Activated effector memory CD4-positive, alpha-beta T cell treated with Interleukin-2 at 50 U/mL for 16 hours (primary cell): ENCODE measurements at regions not wholly inside any gene's neighbourhood (a gene's known extent, or its start where the extent isn't known, plus 50 kb on each side); places are given as distances from the start of the nearest gene placed in this dataset.

Experiments
- DNase-seq: peaks from one replicate; pipeline ENCODE4 v3.0.0-alpha.2; 2020

DNA sequence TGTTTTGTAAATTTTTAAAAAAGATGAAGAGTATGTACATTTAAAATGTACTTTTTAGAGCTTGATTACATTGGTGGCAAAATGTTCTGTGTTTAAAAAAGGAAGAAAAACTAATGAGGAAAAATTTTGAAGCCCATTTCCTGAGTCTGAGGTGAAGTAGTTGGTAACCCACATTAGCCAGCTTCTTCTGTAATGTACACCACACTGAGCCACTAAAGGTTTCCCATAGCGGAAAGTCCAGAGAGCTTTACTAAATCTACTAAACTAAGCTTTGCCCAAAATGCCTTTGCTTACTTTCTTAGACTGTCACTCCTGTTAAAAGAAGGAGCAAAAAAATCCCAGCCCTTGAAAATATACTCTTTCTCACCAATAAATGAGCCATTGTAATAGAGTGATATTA, 804.8 kb upstream of the ZEB2 start:
- DNase-seq, result no peak

DNA sequence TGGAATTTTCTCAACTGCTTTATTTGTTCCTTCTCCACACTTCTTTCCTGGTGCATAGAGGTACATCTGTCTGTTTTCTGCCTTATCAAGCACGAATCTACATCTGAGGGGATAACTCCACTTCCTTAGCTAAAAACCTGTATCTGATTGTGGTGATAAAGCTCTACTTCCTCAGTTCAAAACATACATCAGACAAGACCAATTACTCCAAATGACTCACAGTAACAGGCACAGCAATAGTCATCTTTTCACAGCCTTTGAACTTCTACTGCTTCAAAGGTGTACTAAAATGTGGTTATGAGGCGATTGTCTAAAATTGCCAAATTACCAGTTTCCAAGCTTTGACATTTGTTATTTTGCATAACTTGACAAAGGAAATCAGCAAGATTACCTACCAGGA, 803.6 kb upstream of the ZEB2 start:
- DNase-seq, result no peak

DNA sequence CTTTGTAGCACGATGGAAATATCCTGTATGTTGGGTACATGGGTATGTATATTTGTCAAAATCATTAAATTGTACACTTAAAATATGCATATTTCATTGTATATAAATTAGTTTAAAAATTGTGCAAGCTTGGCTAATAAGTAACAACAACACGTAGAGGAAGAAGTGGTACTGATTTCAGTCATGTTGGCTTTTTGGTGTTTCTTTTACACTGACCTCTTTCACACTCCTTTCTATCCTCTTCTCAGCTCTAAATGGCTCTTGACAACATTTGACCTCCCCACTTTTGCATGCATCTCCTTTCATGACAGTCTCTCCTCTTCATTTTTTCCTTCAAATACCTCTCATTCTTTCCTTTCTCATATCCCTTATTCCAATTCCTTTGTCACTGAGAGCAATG, 801.4 kb upstream of the ZEB2 start:
- DNase-seq, result no peak

DNA sequence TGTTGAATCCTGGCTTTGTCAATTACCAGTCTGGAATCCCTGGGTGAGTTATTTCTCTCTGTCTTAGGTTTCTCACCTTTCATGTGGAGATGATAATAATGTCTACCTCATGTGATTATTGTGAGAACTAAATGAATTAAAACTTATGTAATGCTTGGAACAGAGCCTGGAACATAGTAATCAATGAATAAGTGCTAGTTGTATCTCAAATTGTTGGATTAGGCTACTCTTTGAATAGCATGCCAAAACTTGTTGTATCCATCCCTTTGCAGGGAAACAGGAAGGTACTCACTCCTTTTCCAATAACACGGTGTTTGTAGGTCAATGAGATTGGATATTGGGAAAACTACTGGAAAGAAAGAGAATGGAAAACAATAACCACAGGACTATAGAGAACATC, 796.6 kb upstream of the ZEB2 start:
- DNase-seq, result no peak

DNA sequence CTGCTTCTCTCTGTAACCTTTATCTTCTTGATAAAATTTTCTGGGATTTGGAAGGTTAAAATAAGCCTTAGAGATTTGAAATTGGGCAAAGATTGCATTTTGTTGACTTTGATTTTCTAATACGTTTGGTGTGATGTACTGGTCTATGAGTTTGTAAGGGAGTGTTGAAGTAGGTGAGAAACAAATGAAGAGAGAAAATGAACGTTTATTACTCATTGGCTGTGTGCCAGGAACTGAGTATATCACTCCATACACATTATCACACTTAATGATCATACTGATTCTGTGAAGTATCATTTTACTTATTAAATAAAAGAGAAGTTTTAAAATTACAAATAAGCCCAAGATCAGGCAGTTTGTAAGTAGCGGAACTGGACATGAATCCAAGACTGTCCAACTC, 795.1 kb upstream of the ZEB2 start:
- no peak for DNase-seq

DNA sequence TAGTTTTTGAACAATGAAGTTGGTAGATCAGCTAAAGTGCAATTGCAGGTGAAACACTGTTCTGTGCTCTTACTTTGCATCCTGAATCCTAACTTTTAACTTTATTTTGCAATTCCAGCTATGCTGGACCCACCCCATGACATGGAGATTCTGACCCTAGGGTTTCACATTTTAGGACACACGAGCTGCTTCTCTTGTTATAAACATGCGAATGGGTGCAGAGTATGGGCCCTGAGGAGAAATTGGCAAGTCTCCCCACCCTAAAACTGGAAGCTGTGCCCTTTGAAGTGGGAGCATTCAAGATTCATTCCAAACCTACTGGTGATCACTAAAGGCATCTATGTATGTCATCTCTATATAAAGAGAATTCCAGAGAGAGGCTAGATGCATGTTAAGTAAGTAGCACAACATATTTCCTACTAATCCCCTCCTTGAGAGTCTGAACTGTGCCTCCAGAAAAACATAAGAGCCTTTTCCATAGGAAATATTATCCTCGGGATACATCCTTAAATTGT, 794.3 kb upstream of the ZEB2 start:
- DNase-seq, result no peak

DNA sequence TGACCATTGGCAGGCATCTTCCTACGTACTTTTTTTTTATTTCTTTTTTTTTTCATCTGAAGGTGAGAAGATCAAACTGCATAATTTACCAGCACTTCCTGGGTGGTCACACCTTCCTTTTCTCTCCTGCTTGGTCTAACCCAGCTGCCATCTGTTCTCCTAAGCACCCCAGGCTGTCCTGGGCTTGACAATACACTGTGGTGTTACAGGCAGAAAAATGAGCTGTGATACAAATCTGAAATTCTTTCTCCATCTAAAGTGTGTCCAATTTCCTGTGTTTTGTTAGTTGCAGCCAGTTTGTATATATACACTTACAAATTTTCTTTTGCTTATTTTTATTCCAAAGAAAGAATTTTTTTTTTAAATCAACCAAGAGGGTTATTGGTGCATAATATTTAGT, 786.0 kb upstream of the ZEB2 start:
- DNase-seq, result no peak

DNA sequence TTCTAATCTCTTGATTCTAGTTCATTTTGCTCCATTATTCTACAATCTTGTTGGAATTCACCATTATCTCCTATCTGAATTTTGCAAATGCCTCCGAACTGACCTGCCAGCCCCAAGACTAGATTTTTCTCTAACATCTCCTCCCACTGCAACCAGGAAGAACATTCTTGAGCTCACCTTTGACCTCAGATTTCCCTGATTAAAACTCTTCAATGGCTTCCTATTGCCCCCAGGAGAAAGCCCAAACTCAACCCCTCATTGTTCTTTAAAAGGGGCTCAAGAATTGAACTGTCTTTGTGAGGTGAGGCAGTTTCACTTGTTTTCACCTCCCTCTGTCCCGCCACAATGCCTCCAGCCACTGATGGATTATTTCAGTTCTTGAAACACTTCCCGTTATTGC, 784.6 kb upstream of the ZEB2 start:
- no peak for DNase-seq

DNA sequence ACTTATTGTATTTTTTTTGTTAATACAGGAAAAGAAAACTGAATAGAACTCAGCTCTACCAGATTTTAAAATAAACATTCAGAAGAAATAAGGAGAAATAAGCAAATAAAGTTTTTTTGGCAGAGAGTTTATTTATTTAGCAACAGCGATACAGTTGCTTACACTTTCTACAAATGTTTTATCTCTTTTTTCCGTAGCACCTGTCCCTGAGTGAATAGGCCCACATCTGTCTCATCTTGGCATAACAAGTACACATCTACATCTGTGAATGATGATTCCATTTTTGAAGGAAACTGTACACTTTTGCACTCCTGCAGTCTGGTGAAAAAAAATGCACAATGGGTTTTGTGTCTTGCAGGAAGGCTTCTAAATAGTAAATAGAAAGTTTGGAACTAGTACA, 783.6 kb upstream of the ZEB2 start:
- no peak for DNase-seq

DNA sequence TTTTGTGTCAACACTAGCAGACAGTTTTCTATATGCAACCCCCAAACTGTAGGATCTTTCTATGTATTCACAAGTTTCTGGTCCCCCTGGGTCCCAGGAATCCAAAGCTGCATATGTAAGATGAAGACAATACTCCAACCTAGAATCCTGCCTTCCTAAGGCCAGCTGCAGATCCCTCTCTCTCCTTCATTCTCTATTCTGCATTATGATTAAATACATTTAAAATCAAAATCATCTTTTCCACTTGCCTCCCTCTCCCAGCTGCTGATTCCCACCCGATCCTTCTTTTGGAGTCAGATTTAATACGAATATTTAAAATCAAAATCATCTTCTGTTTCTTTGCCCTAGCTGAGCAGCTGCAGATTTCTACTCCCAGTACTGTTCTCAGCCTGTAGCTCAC, 783.0 kb upstream of the ZEB2 start:
- no peak for DNase-seq

DNA sequence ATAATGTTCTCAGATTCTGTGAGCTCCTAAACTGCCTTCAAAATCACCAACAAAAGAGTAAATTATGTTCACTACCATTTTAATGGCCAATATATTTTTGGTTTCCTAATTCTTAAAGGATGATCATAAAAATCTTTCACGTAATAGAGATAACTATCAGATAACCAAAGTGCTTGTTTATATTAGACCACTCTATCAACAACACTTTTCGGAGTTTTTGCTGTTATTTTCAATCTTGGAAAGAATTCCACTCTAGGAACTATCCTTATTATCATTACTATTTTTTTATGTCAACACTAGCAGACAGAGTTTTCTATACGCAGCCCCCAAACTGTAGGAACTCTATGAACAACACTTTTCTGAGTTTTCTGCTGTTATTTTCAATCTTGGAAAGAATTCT, 782.5 kb upstream of the ZEB2 start:
- DNase-seq, result no peak

DNA sequence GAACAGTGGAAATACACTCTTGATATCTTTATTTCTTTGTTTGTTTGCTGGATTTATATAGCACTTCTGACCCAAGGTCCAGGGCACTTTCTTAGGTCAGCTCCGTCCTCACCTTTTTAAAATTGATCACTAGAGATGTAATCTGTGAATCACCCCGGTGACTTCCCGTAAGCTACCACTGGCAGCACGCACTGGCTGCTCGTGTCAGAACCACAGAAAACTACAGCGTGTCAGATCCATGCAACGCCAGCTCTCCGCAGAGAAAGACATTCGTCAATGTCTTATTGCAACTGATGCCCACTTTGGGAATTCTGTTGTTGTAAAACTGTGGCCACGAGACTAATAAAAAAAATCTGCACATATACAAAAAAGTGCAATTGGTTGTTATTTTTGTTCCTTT, 779.4 kb upstream of the ZEB2 start:
- DNase-seq, result no peak

DNA sequence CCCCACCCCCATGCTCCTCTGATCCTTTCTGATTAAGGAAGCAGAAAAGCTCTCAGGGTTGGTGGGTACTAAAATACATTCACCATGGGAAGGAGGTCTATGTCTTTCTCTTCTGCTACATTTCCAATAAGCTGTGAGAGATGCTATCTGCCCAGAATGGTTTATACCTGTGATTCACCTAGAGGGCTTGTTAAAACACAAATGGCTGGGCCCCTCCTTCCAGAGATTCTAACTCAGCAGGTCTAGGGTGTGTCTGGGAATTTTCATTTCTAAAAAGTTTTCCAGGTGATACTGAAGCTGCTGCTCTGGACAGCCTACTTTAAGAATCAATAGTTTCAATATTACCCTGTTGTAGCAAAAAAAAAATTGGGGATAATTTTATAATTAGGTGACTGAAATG, 772.2 kb upstream of the ZEB2 start:
- DNase-seq, result no peak

DNA sequence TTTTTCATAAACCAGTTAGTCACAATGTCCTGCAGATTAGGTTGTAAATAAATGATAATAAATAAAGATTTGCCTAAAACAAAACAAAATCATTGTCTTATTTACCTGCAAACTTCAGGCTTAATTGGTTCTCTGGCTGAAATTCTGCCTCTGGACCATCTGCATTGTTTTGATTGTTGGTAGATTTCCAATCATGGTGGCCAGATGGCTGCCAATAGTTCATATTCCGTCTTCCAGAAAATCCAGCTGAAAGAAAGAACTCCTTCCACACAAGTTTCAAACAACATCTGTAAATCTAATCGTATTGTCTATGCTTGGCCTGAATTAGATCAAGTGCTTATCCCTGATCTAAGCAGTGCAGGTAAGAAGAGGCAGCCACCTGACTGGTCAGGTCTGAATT, 771.1 kb upstream of the ZEB2 start:
- DNase-seq, result no peak

DNA sequence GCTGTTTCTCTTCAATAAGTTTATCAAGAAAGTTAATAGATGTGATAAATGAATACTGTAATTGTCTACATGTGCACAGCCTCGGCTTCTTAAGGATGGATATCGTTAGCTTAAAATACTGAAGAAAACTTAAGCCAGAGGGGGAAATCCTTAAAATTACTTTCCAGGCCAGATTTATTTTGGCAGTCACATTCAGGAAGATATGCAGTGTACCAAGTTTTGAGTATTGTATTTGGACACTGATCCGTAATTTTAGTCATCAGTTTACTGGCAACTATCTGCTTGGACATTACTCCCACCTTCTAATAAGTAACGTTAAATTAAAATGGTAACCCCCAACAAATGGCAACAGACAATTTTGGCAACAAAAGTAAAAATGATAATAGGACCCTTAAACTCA, 770.0 kb upstream of the ZEB2 start:
- DNase-seq, result no peak

DNA sequence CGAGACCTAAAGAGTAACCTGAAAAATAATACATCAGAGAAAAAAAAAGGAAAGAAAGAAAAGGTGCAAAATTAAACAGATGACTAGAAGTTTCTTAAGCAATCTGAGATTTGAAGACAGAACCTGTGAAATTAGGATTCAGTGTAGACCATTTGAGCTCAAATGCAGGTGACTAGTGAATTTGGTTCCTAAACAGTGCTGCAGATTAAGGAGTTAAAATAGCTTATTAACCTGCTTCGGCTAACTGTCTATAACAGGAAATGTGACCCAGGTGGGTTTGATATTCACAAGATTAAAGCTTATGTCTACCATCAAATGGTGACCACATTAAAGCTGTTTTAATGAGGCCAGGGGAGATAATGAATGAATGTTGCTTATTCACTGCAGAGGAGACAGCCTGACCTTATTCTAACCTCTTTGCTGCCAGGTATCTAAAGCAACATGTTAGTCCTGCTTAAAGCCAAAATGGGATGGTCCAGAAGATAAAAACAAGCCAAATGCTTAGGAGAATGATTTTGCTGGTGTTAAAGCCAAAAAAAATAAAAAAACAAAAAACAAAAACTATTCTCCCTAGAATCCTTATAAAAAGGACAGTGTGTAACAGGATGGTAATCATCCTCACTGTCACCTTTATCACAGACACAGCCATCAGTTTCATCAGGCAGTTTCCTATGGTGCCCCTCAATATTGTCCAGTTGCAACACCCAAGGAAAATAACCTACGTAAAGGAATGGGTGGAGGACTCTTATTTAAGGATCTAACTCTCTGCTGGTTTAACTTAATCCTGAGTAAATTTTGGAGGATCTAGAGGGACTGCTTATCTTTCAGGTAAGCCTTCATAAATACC, 769.0 kb upstream of the ZEB2 start:
- no peak for DNase-seq

DNA sequence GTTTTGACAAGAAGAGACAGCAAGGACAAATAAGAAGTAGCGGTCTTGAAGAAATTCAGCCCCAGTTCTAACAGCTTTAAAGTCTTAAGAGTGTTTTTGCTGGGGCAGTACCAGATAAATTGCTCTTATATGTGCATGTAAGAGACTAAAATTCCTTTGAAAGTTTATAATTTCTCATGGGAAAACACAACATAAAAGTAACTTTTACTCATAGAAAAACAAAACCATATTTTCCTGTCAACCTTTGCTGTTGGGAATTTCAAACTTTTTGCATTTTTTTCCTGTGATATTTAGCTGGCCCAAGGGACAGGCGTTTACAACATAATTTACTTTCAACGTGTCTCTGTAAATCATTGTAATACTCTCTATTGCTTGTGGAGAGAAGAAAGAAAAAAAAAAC, 767.8 kb upstream of the ZEB2 start:
- DNase-seq, result no peak

DNA sequence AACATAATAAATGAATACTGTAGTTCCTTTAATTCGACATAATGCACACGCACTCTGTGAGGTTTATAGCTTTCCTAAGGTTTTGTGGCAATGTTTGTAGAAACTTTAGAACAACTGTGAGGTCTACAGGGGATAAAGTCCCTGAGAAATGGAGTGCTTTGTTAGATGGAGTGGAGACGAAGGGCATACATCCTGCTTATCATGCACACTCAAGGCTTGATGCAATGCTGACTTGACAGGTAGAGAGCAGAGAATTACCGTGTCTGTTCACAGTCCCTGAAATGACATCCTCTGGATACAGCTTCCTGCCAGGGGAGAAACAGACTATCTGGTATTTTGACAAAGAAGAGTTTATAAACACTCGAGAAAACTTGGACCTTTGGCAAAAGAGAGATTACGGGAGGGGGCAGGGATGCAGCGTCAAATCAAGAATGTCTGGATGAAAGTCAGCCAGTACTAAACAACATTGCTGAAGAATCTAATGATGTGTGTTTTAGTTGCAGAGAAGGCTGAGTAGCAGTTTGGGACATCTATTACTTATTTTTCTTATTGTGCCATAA, 766.9 kb upstream of the ZEB2 start:
- DNase-seq, result no peak

DNA sequence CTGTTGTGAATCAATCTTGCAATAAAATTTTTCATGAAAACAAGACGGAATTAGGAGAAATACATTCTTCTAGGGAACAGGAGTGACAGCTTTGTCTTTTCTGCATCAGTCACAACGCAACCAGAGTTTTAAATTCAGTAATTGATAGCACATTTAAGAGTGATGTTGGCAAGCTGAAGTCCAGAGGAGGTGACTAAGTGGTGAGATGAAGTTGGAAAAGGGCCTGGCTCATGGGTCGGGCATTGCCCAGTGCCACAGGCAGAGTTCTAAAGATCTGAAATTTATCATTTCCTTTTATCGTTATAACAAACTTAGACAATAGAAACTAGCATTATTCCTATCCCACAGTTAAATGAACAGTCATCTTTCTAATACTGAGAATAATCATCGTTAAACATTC, 764.6 kb upstream of the ZEB2 start:
- DNase-seq, result no peak

DNA sequence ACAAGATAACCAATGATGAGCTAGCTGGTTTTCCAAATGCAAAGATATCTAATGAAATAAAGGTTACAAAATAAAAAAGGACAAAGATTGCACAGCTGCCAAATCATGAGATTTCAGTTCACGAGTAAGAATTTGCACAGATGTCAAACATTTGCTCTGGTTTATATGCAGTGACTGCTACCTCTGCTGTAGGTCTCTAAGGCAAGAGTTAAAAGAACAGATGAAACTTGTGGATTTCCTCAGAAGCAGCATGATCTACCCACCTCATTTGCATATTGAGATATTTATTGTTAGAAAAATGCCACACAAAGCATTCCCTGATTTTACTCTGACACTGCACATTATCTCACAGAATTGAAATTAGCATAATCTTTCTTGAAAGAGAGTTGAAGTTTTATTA, 763.2 kb upstream of the ZEB2 start:
- no peak for DNase-seq

DNA sequence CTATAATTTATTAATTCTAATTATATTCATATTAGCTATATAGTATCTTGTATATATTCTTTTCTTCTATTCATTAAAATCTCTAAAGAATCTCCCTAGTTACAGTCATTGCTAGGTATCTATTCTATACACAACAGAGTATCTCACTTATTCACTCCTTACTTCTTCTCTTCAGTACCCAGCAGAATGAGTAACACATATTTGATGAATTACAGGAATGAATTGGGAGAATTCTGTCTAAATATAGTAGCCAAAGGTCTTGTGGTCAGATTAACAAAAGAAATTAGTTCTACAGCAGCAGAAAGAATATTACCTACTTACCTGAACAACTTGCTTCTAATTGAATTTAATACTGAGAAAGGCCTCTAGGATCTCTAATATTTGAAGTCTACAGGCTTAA, 758.0 kb upstream of the ZEB2 start:
- no peak for DNase-seq

DNA sequence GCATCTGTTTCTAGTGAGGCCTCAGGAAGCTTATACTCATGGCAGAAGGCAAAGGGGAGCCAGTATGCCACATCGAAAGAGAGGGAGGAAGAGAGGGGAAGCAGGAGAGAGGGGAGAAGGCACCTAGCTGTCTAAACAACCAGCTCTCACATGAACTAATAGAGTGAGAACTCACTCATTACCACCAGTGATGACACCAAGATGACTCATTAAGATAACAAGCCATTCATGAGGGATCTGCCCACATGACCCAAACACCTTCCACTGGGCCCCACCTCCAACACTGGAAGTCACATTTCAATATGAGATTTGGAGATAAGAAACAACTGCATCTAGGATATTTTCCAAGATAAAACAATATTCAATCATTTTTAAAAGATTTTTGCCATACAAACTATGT, 753.9 kb upstream of the ZEB2 start:
- no peak for DNase-seq

DNA sequence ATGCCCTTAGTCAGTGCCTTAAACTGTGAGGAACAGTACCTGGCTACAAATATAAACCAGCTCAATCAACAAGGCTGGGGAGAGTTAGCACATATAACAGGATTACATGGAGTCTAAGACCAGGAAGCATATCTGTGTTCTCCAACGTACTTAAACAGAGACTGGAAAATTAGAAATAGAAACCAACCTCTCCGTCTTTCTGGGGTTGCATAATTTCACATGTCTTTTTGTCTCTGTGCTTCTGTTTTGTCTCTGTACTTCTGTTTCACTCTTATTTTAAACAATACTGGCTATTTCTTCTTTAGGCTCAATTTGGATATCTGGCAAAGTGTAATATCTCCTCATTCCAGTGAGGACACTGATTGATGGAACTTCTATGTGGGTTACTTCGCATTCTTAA, 749.0 kb upstream of the ZEB2 start:
- no peak for DNase-seq

DNA sequence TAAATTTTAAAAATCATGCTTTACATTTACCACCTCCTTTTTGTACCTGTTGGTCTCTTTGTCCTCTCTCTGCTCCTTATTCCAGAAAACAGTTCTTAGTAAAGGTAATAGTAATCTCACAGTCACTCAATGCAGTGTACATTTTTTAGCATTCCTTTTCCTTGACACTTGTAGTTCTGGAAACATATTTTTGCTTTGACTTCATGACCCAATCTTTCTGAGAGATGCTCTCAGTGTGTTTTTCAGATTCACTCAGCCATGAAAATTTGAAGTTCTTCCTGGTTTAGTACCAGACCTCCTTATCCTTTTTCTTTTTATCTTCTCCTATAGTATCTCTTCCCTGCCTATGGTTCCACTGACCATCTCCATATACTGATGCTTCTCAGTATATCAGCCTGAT, 747.5 kb upstream of the ZEB2 start:
- DNase-seq, result no peak

DNA sequence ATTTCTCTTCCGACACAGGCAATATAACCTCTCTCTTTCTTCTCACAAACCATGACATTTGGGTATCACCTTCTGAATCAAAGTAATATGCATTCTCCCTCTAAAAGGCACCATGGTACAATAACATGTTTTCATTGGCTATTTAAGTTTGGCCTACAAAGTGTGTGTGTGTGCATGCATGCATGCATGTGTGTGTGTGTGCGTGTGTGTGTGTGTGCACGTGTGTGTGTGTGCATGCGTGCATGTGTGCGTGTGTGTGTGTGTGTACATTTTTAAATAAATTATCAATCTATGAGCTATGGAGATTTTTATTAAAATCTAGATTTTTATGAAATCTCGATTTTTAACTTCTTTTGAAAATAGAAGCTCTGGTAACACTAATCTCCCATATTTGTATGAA, 745.3 kb upstream of the ZEB2 start:
- DNase-seq, result no peak
